ENCODE measurements at regions not wholly inside any gene's neighbourhood (a gene's known extent, or its start where the extent isn't known, plus 50 kb on each side); places are given as distances from the start of the nearest gene placed in this dataset.

DNA sequence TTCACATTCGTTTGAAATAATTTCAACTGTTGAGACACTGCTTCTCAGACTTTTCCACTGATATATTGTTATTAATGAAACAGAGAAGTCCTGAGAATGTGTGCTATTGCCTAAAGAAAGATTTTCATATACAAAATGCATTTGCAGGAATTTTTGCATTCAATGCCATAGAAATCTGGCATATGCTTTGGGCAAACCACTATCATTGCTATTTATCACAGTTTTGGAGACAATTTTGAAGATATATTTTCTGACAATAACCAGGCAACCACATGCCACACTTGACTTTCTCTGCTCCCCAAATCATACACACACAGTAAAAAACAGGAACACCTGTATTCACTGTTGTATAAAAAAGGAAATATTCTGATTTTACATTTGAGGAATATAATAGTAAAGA is 1303.7 kb upstream of the IGFBP7 start:
- no peak overlapping the region for H3K18ac ChIP-seq (ENCODE audit: low read length)
- H2BK12ac ChIP-seq (ENCODE audit: low read length) = no peak overlapping the region
- no peaks in the 10 kb centered on the region for H3K27me3 ChIP-seq (ENCODE audit: insufficient read depth, low read length)
- no peak overlapping the region for H2BK5ac ChIP-seq (ENCODE audit: low read depth, low read length, poor library complexity)
- H3K4me1 ChIP-seq (ENCODE audit: control insufficient read depth in 1 of 2, insufficient read depth in 2 of 2, low read length in 2 of 2) = no peaks in the 10 kb centered on the region
- H3K79me1 ChIP-seq (ENCODE audit: low read length) = no peaks in the 10 kb centered on the region
- no peak for DNase-seq
- no peak overlapping the region for H4K91ac ChIP-seq (ENCODE audit: low read depth, low read length)
- no peak overlapping the region for H2AK5ac ChIP-seq (ENCODE audit: low read length)
- WGBS (ENCODE audit: extremely low coverage, insufficient coverage, insufficient read length) = no CpG with 5 or more reads among the region's 1 CpG
- H3K36me3 ChIP-seq (ENCODE audit: control insufficient read depth in 1 of 2, insufficient read depth in 2 of 2, low read length in 2 of 2) = no peaks in the 10 kb centered on the region
- no peak overlapping the region for H3K27ac ChIP-seq (ENCODE audit: low read depth, low read length)
- H3K79me2 ChIP-seq (ENCODE audit: control insufficient read depth, insufficient read depth, low read length, poor library complexity) = no peaks in the 10 kb centered on the region
- H2AFZ ChIP-seq (ENCODE audit: insufficient read depth, low read length, poor library complexity) = no peak overlapping the region
- H3K4me2 ChIP-seq (ENCODE audit: low read length) = no peak overlapping the region
- H3K14ac ChIP-seq (ENCODE audit: low read length) = no peak overlapping the region
- no peak overlapping the region for H3K4me3 ChIP-seq (ENCODE audit: low read depth, low read length)
- H4K12ac ChIP-seq (ENCODE audit: low read depth, low read length) = no peak overlapping the region
- H3K23ac ChIP-seq (ENCODE audit: low read length) = no peak overlapping the region
- H3K4ac ChIP-seq (ENCODE audit: low read depth, low read length) = no peak overlapping the region
- H3K9ac ChIP-seq (ENCODE audit: low read length) = no peak overlapping the region
- H4K8ac ChIP-seq (ENCODE audit: low read depth, low read length) = no peak overlapping the region
- H3K9me3 ChIP-seq (ENCODE audit: insufficient read depth, low read depth, low read length) = no peaks in the 10 kb centered on the region
- H2BK120ac ChIP-seq (ENCODE audit: insufficient read depth, low read length, poor library complexity) = no peak overlapping the region

DNA sequence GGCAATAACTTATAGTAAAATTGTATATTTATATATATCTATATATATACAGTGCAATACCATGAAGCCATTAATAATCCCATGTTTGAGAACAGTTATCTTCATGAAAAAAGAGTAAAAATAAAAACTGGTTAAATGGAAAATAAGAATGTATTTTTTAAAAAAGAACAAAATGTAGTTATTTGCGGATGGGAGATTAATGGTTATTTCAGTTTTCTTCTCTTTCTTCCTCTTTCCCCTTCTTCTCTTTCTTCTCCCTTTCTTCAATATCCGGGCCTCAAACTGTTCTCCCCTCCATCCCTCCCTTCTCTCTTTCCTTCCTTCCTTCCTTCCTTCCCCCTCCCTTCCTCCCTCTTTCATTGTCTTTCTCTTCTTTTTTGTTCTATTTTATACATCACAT is 1301.7 kb upstream of the IGFBP7 start:
- no peak overlapping the region for H3K27ac ChIP-seq (ENCODE audit: low read depth, low read length)
- DNase-seq = no peak
- H2BK12ac ChIP-seq (ENCODE audit: low read length) = no peak overlapping the region
- no peak overlapping the region for H3K4me2 ChIP-seq (ENCODE audit: low read length)
- no peak overlapping the region for H3K9ac ChIP-seq (ENCODE audit: low read length)
- WGBS (ENCODE audit: extremely low coverage, insufficient coverage, insufficient read length) = 100% methylated on average over 1 of the region's 2 CpGs
- H2AK5ac ChIP-seq (ENCODE audit: low read length) = no peak overlapping the region
- H3K14ac ChIP-seq (ENCODE audit: low read length) = no peak overlapping the region
- no peak overlapping the region for H3K23ac ChIP-seq (ENCODE audit: low read length)
- H3K4me3 ChIP-seq (ENCODE audit: low read depth, low read length) = no peak overlapping the region
- no peak overlapping the region for H3K18ac ChIP-seq (ENCODE audit: low read length)
- H4K8ac ChIP-seq (ENCODE audit: low read depth, low read length) = no peak overlapping the region
- no peak overlapping the region for H2AFZ ChIP-seq (ENCODE audit: insufficient read depth, low read length, poor library complexity)
- H3K36me3 ChIP-seq (ENCODE audit: control insufficient read depth in 1 of 2, insufficient read depth in 2 of 2, low read length in 2 of 2) = no peaks in the 10 kb centered on the region
- H2BK120ac ChIP-seq (ENCODE audit: insufficient read depth, low read length, poor library complexity) = no peak overlapping the region
- H2BK5ac ChIP-seq (ENCODE audit: low read depth, low read length, poor library complexity) = no peak overlapping the region
- no peaks in the 10 kb centered on the region for H3K9me3 ChIP-seq (ENCODE audit: insufficient read depth, low read depth, low read length)
- H4K12ac ChIP-seq (ENCODE audit: low read depth, low read length) = no peak overlapping the region
- H3K27me3 ChIP-seq (ENCODE audit: insufficient read depth, low read length) = no peaks in the 10 kb centered on the region
- H3K79me1 ChIP-seq (ENCODE audit: low read length) = no peaks in the 10 kb centered on the region
- no peak overlapping the region for H3K4ac ChIP-seq (ENCODE audit: low read depth, low read length)
- no peaks in the 10 kb centered on the region for H3K79me2 ChIP-seq (ENCODE audit: control insufficient read depth, insufficient read depth, low read length, poor library complexity)
- no peak overlapping the region for H4K91ac ChIP-seq (ENCODE audit: low read depth, low read length)
- H3K4me1 ChIP-seq (ENCODE audit: control insufficient read depth in 1 of 2, insufficient read depth in 2 of 2, low read length in 2 of 2) = no peaks in the 10 kb centered on the region

DNA sequence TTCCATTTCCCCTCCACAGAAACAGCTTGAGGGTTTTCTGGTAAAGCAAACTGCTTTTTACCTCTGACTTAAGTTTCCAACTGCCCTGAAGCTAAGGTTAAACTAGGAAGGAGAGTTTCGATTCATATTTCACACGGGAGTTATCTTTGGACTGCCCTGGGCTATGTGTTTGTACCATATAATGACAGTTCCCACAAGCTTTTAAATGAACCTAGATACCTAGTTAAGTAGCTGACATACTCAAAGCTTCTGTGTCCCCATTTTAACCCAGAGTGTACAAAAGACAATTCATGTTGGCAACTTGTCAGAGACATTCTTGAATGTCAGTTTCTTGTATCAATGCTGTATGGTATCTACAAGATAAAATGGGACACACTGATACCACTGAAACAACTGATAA is 1296.6 kb upstream of the IGFBP7 start:
- Histone ChIP-seq H3K79me2 (ENCODE audit: control insufficient read depth, insufficient read depth, low read length, poor library complexity) (no peaks in the 10 kb centered on the region), H2BK12ac (ENCODE audit: low read length) (no peak overlapping the region), H3K4me2 (ENCODE audit: low read length) (no peak overlapping the region), H3K23ac (ENCODE audit: low read length) (no peak overlapping the region), H3K14ac (ENCODE audit: low read length) (no peak overlapping the region), H3K4ac (ENCODE audit: low read depth, low read length) (no peak overlapping the region), H3K27ac (ENCODE audit: low read depth, low read length) (no peak overlapping the region), H2BK120ac (ENCODE audit: insufficient read depth, low read length, poor library complexity) (no peak overlapping the region), H2AK5ac (ENCODE audit: low read length) (no peak overlapping the region), H3K4me3 (ENCODE audit: low read depth, low read length) (no peak overlapping the region), H3K18ac (ENCODE audit: low read length) (no peak overlapping the region), H4K91ac (ENCODE audit: low read depth, low read length) (no peak overlapping the region), H3K79me1 (ENCODE audit: low read length) (no peaks in the 10 kb centered on the region), H3K27me3 (ENCODE audit: insufficient read depth, low read length) (no peaks in the 10 kb centered on the region), H4K8ac (ENCODE audit: low read depth, low read length) (no peak overlapping the region), H3K36me3 (ENCODE audit: control insufficient read depth in 1 of 2, insufficient read depth in 2 of 2, low read length in 2 of 2) (no peaks in the 10 kb centered on the region), H2AFZ (ENCODE audit: insufficient read depth, low read length, poor library complexity) (no peak overlapping the region), H4K12ac (ENCODE audit: low read depth, low read length) (no peak overlapping the region), H2BK5ac (ENCODE audit: low read depth, low read length, poor library complexity) (no peak overlapping the region), H3K4me1 (ENCODE audit: control insufficient read depth in 1 of 2, insufficient read depth in 2 of 2, low read length in 2 of 2) (no peaks in the 10 kb centered on the region), H3K9ac (ENCODE audit: low read length) (no peak overlapping the region), H3K9me3 (ENCODE audit: insufficient read depth, low read depth, low read length) (no peaks in the 10 kb centered on the region)
- WGBS (ENCODE audit: extremely low coverage, insufficient coverage, insufficient read length) = no CpG with 5 or more reads among the region's 2 CpGs
- no peak for DNase-seq

DNA sequence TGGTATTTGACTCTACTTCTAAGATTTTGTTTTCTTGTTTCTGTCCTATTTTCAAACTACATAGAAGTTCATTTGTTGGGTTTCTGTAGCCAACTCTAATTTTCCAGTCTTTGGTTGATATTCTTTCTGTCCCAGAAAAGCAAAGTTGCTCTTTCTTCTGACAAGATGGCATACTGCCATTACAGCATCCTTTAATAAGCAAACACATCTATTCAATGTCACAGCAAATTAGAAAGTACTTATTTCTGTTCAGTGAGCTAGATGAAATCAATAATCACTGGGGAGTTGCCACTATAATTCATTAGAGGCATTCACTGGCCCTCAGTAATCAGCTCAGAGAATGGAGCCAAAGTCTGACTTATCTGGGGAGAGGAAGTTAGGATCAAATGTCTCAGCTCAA is 1258.0 kb upstream of the IGFBP7 start:
- no peaks in the 10 kb centered on the region for H3K4me1 ChIP-seq (ENCODE audit: control insufficient read depth in 1 of 2, insufficient read depth in 2 of 2, low read length in 2 of 2)
- no peaks in the 10 kb centered on the region for H3K9me3 ChIP-seq (ENCODE audit: insufficient read depth, low read depth, low read length)
- no peak overlapping the region for H3K9ac ChIP-seq (ENCODE audit: low read length)
- no peak overlapping the region for H2AFZ ChIP-seq (ENCODE audit: insufficient read depth, low read length, poor library complexity)
- no peaks in the 10 kb centered on the region for H3K79me1 ChIP-seq (ENCODE audit: low read length)
- H2BK120ac ChIP-seq (ENCODE audit: insufficient read depth, low read length, poor library complexity) = no peak overlapping the region
- H2AK5ac ChIP-seq (ENCODE audit: low read length) = no peak overlapping the region
- H3K79me2 ChIP-seq (ENCODE audit: control insufficient read depth, insufficient read depth, low read length, poor library complexity) = no peaks in the 10 kb centered on the region
- H3K4ac ChIP-seq (ENCODE audit: low read depth, low read length) = no peak overlapping the region
- H2BK12ac ChIP-seq (ENCODE audit: low read length) = no peak overlapping the region
- no peaks in the 10 kb centered on the region for H3K36me3 ChIP-seq (ENCODE audit: control insufficient read depth in 1 of 2, insufficient read depth in 2 of 2, low read length in 2 of 2)
- DNase-seq = no peak
- H4K12ac ChIP-seq (ENCODE audit: low read depth, low read length) = no peak overlapping the region
- H3K27ac ChIP-seq (ENCODE audit: low read depth, low read length) = no peak overlapping the region
- no peak overlapping the region for H3K23ac ChIP-seq (ENCODE audit: low read length)
- H3K4me3 ChIP-seq (ENCODE audit: low read depth, low read length) = no peak overlapping the region
- H3K4me2 ChIP-seq (ENCODE audit: low read length) = no peak overlapping the region
- H2BK5ac ChIP-seq (ENCODE audit: low read depth, low read length, poor library complexity) = no peak overlapping the region
- H4K8ac ChIP-seq (ENCODE audit: low read depth, low read length) = no peak overlapping the region
- H3K14ac ChIP-seq (ENCODE audit: low read length) = no peak overlapping the region
- H3K27me3 ChIP-seq (ENCODE audit: insufficient read depth, low read length) = no peaks in the 10 kb centered on the region
- no peak overlapping the region for H3K18ac ChIP-seq (ENCODE audit: low read length)
- H4K91ac ChIP-seq (ENCODE audit: low read depth, low read length) = no peak overlapping the region

Measured in trophoblast cell (in vitro differentiated cells and primary cell).